ENCODE measurements at regions not wholly inside any gene's neighbourhood (a gene's known extent, or its start where the extent isn't known, plus 50 kb on each side); places are given as distances from the start of the nearest gene placed in this dataset.

- no peak overlapping the region for H3K9ac ChIP-seq (ENCODE audit: insufficient read depth, low read length)
- H3K9me3 ChIP-seq (ENCODE audit: control insufficient read depth, insufficient read depth, low read depth, low read length) = no peaks in the 10 kb centered on the region
- H4K20me1 ChIP-seq (ENCODE audit: control insufficient read depth, extremely low read depth, insufficient read depth, low read length) = no peaks in the 10 kb centered on the region
- no peak overlapping the region for H3K4me3 ChIP-seq (replicated peaks in 1 of 4; ENCODE audit: control extremely low read depth in 1 of 4, insufficient read depth in 1 of 4, low read depth in 3 of 4, low read length in 4 of 4)
- no peak overlapping the region for H3K4me2 ChIP-seq (ENCODE audit: extremely low read depth, insufficient read depth, low read length)
- H2AFZ ChIP-seq (ENCODE audit: low read length) = no peak overlapping the region
- no peak overlapping the region for H3K27ac ChIP-seq (ENCODE audit: insufficient read depth, low read length)
- TF ChIP-seq EZH2 (IDR thresholded peaks at IDR 0.05; ENCODE audit: low read length, missing control alignments) = no peak
- no peaks in the 10 kb centered on the region for H3K79me2 ChIP-seq (ENCODE audit: control insufficient read depth, insufficient read depth, low read length)
- no peaks in the 10 kb centered on the region for H3K36me3 ChIP-seq (ENCODE audit: control insufficient read depth, insufficient read depth, low read length)
- no peak for DNase-seq (ENCODE audit: low read depth in 2 of 2)
- H3K4me1 ChIP-seq (ENCODE audit: control insufficient read depth, extremely low read depth, insufficient read depth, low read length) = no peaks in the 10 kb centered on the region
- H3K27me3 ChIP-seq (ENCODE audit: control insufficient read depth, insufficient read depth, low read length) = no peaks in the 10 kb centered on the region
Observed at GRCh38 chr11:34728609-34729008, 107.7 kb downstream of the EHF start.

GRCh38 chr11:34727228-34727737 is 106.4 kb downstream of the EHF start:
- TF ChIP-seq EZH2 (IDR thresholded peaks at IDR 0.05; ENCODE audit: low read length, missing control alignments) (no peak), CTCF (conservative IDR thresholded peaks at IDR 0.05 in 1 of 2, IDR thresholded peaks at IDR 0.05 in 1 of 2; ENCODE audit: low read depth in 1 of 2, low read length in 2 of 2) (no peak)
- H3K9ac ChIP-seq (ENCODE audit: insufficient read depth, low read length) = no peak overlapping the region
- no peak overlapping the region for H3K4me2 ChIP-seq (ENCODE audit: extremely low read depth, insufficient read depth, low read length)
- H3K9me3 ChIP-seq (ENCODE audit: control insufficient read depth, insufficient read depth, low read depth, low read length) = no peaks in the 10 kb centered on the region
- H3K79me2 ChIP-seq (ENCODE audit: control insufficient read depth, insufficient read depth, low read length) = no peaks in the 10 kb centered on the region
- no peaks in the 10 kb centered on the region for H3K27me3 ChIP-seq (ENCODE audit: control insufficient read depth, insufficient read depth, low read length)
- DNase-seq (ENCODE audit: low read depth in 2 of 2) = no peak
- H3K4me3 ChIP-seq (replicated peaks in 1 of 4; ENCODE audit: control extremely low read depth in 1 of 4, insufficient read depth in 1 of 4, low read depth in 3 of 4, low read length in 4 of 4) = no peak overlapping the region
- no peaks in the 10 kb centered on the region for H3K36me3 ChIP-seq (ENCODE audit: control insufficient read depth, insufficient read depth, low read length)
- H4K20me1 ChIP-seq (ENCODE audit: control insufficient read depth, extremely low read depth, insufficient read depth, low read length) = no peaks in the 10 kb centered on the region
- H2AFZ ChIP-seq (ENCODE audit: low read length) = no peak overlapping the region
- no peak overlapping the region for H3K27ac ChIP-seq (ENCODE audit: insufficient read depth, low read length)
- H3K4me1 ChIP-seq (ENCODE audit: control insufficient read depth, extremely low read depth, insufficient read depth, low read length) = no peaks in the 10 kb centered on the region

GRCh38 chr11:34724973-34725372 is 104.1 kb downstream of the EHF start:
- H2AFZ ChIP-seq (ENCODE audit: low read length) = no peak overlapping the region
- no peaks in the 10 kb centered on the region for H3K79me2 ChIP-seq (ENCODE audit: control insufficient read depth, insufficient read depth, low read length)
- H3K9me3 ChIP-seq (ENCODE audit: control insufficient read depth, insufficient read depth, low read depth, low read length) = no peaks in the 10 kb centered on the region
- TF ChIP-seq EZH2 (IDR thresholded peaks at IDR 0.05; ENCODE audit: low read length, missing control alignments) (no peak), CTCF (conservative IDR thresholded peaks at IDR 0.05 in 1 of 2, IDR thresholded peaks at IDR 0.05 in 1 of 2; ENCODE audit: low read depth in 1 of 2, low read length in 2 of 2) (no peak)
- H3K4me3 ChIP-seq (replicated peaks in 1 of 4; ENCODE audit: control extremely low read depth in 1 of 4, insufficient read depth in 1 of 4, low read depth in 3 of 4, low read length in 4 of 4) = no peak overlapping the region
- H3K27me3 ChIP-seq (ENCODE audit: control insufficient read depth, insufficient read depth, low read length) = no peaks in the 10 kb centered on the region
- no peaks in the 10 kb centered on the region for H4K20me1 ChIP-seq (ENCODE audit: control insufficient read depth, extremely low read depth, insufficient read depth, low read length)
- no peaks in the 10 kb centered on the region for H3K4me1 ChIP-seq (ENCODE audit: control insufficient read depth, extremely low read depth, insufficient read depth, low read length)
- DNase-seq (ENCODE audit: low read depth in 2 of 2) = no peak
- no peaks in the 10 kb centered on the region for H3K36me3 ChIP-seq (ENCODE audit: control insufficient read depth, insufficient read depth, low read length)
- no peak overlapping the region for H3K9ac ChIP-seq (ENCODE audit: insufficient read depth, low read length)
- no peak overlapping the region for H3K27ac ChIP-seq (ENCODE audit: insufficient read depth, low read length)
- H3K4me2 ChIP-seq (ENCODE audit: extremely low read depth, insufficient read depth, low read length) = no peak overlapping the region
